ENCODE measurements at regions not wholly inside any gene's neighbourhood (a gene's known extent, or its start where the extent isn't known, plus 50 kb on each side); places are given as distances from the start of the nearest gene placed in this dataset.

DNA sequence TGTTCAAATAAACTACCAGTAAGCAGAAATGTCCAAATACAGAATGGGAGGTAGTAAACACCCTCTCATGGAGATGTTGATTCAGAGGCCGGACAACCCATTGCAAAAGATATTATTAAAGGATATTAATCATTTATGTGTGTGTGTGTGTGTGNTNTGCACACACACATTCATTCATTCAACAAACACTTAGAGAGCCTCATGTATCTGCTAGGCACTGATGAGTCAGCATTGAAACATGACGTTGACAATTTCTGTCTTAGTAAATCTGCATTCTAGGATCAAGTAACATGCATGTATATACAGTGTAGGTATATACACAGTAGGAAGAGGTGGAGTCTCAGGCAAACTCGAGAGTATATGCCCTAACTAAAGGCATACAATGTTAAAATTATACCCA lies 187.0 kb downstream of the ZNF365 start:
- TF ChIP-seq SMC3 (IDR thresholded peaks at IDR 0.05; ENCODE audit: low read depth, low read length) (no peak), EZH2phosphoT487 (IDR thresholded peaks at IDR 0.05; ENCODE audit: borderline replicate concordance, low read depth) (no peak), JUND (IDR thresholded peaks at IDR 0.05) (no peak), RXRA (IDR thresholded peaks at IDR 0.05; ENCODE audit: borderline replicate concordance, low read depth) (no peak)
- TF ChIP-seq, protein P1, sequence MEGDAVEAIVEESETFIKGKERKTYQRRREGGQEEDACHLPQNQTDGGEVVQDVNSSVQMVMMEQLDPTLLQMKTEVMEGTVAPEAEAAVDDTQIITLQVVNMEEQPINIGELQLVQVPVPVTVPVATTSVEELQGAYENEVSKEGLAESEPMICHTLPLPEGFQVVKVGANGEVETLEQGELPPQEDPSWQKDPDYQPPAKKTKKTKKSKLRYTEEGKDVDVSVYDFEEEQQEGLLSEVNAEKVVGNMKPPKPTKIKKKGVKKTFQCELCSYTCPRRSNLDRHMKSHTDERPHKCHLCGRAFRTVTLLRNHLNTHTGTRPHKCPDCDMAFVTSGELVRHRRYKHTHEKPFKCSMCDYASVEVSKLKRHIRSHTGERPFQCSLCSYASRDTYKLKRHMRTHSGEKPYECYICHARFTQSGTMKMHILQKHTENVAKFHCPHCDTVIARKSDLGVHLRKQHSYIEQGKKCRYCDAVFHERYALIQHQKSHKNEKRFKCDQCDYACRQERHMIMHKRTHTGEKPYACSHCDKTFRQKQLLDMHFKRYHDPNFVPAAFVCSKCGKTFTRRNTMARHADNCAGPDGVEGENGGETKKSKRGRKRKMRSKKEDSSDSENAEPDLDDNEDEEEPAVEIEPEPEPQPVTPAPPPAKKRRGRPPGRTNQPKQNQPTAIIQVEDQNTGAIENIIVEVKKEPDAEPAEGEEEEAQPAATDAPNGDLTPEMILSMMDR (IDR thresholded peaks at IDR 0.05): no peak

Data from SK-N-SH (cell line).